ENCODE measurements at regions not wholly inside any gene's neighbourhood (a gene's known extent, or its start where the extent isn't known, plus 50 kb on each side); places are given as distances from the start of the nearest gene placed in this dataset.

DNA sequence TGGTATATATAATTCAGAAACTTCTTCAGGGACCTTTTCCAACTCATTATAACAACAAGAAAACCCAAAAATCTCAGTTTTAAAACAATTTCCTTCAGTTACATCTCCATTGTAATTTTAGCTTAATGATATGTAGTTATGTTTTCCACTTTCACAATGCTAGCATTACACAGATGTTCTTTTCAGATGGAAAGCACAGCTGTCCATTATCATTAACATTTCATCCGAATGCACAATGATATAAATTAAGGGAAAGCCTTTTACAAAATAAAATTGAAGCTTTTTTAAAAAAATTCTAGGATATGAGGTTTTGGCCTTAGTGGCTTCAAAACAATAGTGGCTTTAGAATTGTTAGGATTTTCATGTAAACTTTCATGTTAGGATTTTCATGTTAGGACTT is 389.2 kb downstream of the ADAM29 start:
- TF ChIP-seq ZFX (IDR thresholded peaks at IDR 0.05): no peak
- TF ChIP-seq CTCF (conservative IDR thresholded peaks at IDR 0.05): no peak
- H3K27ac ChIP-seq: no peak overlapping the region

- TF ChIP-seq ZFX (IDR thresholded peaks at IDR 0.05): no peak
- no peak for TF ChIP-seq CTCF (conservative IDR thresholded peaks at IDR 0.05)
- H3K27ac ChIP-seq: no peak overlapping the region
Measured at GRCh38 chr4:175308236-175308635, 390.1 kb downstream of the ADAM29 start.

- TF ChIP-seq ZFX (IDR thresholded peaks at IDR 0.05): no peak
- no peak for TF ChIP-seq CTCF (conservative IDR thresholded peaks at IDR 0.05)
Measured at GRCh38 chr4:175309041-175309440, 390.9 kb downstream of the ADAM29 start.

DNA sequence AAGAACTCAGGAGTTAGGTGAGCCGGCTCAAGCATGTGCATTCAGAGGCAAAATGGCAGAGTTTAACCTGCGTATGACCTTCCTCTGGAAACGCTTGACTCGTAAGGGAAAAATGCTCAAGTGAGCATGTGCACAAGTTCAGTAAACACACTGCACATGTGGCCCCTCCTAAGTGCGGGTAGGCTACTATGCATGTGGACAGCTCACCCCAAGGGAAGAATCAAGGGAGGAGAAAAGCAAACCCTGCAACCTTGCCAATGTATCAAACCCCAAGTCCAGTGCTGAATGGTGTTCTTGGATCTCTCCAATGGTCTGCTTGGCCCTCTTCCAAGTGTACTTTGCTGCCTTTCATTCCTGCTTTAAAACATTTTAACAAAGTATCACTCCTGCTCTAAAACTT is 407.1 kb downstream of the ADAM29 start:
- H3K27ac ChIP-seq: no peak overlapping the region
- TF ChIP-seq CTCF (conservative IDR thresholded peaks at IDR 0.05) (no peak), ZFX (IDR thresholded peaks at IDR 0.05) (no peak)

More at GRCh38 chr4:175309041-175309440, 390.9 kb downstream of the ADAM29 start:
- no peak overlapping the region for H3K27ac ChIP-seq

- no peak overlapping the region for H3K27ac ChIP-seq
- TF ChIP-seq CTCF (conservative IDR thresholded peaks at IDR 0.05): no peak
- TF ChIP-seq ZFX (IDR thresholded peaks at IDR 0.05): no peak
Measured at GRCh38 chr4:175326796-175327195, 408.6 kb downstream of the ADAM29 start.

DNA sequence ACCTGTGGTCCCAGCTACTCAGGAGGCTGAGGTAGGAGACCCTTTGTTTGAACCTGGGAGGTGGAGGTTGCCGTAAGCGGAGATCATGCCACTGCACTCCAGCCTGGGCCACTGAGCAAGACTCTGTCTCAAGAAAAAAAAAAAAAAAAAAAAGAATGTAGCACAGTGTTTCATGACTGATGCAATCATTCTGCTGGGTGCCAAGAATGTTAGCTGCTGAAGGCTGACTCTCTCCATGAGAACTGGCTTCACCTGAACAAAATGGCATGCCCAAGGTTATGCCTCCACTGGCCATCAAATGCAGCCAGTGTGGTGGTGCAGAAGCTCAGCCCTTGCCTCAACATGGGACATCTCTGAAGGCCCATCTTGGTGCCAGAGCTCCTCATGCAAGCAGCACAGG is 412.1 kb downstream of the ADAM29 start:
- TF ChIP-seq CTCF (conservative IDR thresholded peaks at IDR 0.05) (no peak), ZFX (IDR thresholded peaks at IDR 0.05) (no peak)
- H3K27ac ChIP-seq: no peak overlapping the region

- TF ChIP-seq ZFX (IDR thresholded peaks at IDR 0.05) (no peak), CTCF (conservative IDR thresholded peaks at IDR 0.05) (no peak)
- no peak overlapping the region for H3K27ac ChIP-seq
Measured at GRCh38 chr4:175330652-175331051, 412.5 kb downstream of the ADAM29 start.
